Brain microvascular endothelial cell (primary cell): ENCODE measurements at regions not wholly inside any gene's neighbourhood (a gene's known extent, or its start where the extent isn't known, plus 50 kb on each side); places are given as distances from the start of the nearest gene placed in this dataset.

ENCODE experiments used
- DNase-seq: peaks from one replicate; pipeline ENCODE4 v3.0.0-alpha.2; 2020
- H3K27ac ChIP-seq: fragments of 250-450 bp; sonication (Bioruptor Pico); 2 replicates; pipeline ENCODE4 v1.5.1; 2020; ENCODE audit warnings: mild to moderate bottlenecking, moderate library complexity
- H3K27me3 ChIP-seq: fragments of 250-450 bp; sonication (Bioruptor Pico); replicated peaks from 2 replicates; pipeline ENCODE4 v1.5.1; 2020; ENCODE audit warnings: mild to moderate bottlenecking
- H3K36me3 ChIP-seq: fragments of 250-450 bp; sonication (Bioruptor Pico); replicated peaks from 2 replicates; pipeline ENCODE4 v1.5.1; 2020; ENCODE audit warnings: mild to moderate bottlenecking
- H3K4me3 ChIP-seq: 2 replicates; pipeline ENCODE4 v1.5.1; 2011; ENCODE audit warnings: low read depth, mild to moderate bottlenecking, control low read depth, low read length, moderate library complexity
- in situ Hi-C: cut with HindIII; loops from 2 replicates; pipeline ENCODE4 v1.10.0; 2017; ENCODE audit warnings: low sequenced_read_pairs, low pct_ligation_motif_present
- TF ChIP-seq, protein P1 (sequence below): IDR thresholded peaks from 2 replicates; pipeline ENCODE4 v1.5.1; 2011; ENCODE audit warnings: low read depth, mild to moderate bottlenecking, moderate library complexity, low read length, control low read depth, inconsistent platforms; ENCODE audit errors: missing control alignments

DNA sequence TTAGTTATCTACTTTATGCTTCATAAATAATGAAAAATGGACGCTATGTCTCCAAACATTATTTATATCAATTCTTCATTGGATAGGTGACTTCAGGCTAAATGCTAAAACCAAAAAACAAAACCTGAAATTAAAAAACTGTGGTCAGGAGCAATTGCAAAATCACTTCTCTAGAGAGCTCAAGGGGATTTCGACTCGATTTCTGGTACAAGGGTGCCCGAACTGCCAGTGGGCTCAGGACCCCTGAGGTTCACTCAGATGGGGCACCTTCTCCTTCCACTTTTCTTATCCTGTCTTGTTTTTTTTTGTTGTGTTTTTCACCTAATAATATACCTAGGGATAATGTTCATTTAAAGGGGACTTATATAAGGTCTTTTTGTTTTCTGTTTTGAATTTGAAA is 65.8 kb upstream of the CELF4 start:
- H3K27me3 ChIP-seq = no peaks in the 10 kb centered on the region
- no peak overlapping the region for H3K27ac ChIP-seq
- no peaks in the 10 kb centered on the region for H3K36me3 ChIP-seq
- no peak for DNase-seq
- in situ Hi-C loops = no loop called here
- H3K4me3 ChIP-seq = no peak overlapping the region
- TF ChIP-seq, protein P1, sequence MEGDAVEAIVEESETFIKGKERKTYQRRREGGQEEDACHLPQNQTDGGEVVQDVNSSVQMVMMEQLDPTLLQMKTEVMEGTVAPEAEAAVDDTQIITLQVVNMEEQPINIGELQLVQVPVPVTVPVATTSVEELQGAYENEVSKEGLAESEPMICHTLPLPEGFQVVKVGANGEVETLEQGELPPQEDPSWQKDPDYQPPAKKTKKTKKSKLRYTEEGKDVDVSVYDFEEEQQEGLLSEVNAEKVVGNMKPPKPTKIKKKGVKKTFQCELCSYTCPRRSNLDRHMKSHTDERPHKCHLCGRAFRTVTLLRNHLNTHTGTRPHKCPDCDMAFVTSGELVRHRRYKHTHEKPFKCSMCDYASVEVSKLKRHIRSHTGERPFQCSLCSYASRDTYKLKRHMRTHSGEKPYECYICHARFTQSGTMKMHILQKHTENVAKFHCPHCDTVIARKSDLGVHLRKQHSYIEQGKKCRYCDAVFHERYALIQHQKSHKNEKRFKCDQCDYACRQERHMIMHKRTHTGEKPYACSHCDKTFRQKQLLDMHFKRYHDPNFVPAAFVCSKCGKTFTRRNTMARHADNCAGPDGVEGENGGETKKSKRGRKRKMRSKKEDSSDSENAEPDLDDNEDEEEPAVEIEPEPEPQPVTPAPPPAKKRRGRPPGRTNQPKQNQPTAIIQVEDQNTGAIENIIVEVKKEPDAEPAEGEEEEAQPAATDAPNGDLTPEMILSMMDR = no peak

- TF ChIP-seq, protein P1 = no peak
- DNase-seq = no peak
- in situ Hi-C loops = no loop called here
Measured at GRCh38 chr18:37630334-37630733, 64.7 kb upstream of the CELF4 start.

DNA sequence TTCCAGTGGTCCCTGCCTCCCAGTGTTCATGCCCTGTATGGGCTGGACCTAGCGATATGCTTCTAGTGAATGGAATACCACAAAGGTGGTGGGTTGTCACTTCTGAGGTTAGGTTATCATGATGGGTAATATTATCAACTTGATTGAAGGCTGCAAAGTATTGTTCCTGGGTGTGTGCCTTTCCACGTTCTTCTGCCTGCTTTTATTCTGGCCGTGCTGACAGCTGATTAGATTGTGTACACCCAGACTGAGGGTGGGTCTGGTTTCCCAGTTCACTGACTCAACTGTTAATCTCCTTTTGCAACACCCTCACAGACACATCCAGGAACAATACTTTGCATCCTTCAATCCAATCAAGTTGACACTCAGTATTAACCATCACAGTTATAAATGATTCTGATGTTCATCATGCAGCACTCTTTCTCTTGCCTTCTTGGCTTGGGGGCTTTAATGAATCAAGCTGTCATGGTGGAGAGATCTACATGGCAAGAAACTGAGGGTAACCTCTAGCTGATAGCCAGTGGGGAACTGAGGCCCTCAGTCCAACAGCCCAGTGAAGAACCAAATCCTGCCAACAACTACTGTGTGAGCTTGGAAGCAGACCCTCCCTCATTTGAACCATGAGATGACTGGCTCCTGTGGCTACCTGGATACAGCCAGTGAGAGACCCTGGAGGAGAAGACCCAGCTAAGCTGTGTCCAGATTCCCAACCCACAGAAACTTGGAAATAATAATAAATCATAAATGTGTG is 63.0 kb upstream of the CELF4 start:
- no peaks in the 10 kb centered on the region for H3K36me3 ChIP-seq
- in situ Hi-C loops = no loop called here
- DNase-seq = no peak
- no peaks in the 10 kb centered on the region for H3K27me3 ChIP-seq
- no peak overlapping the region for H3K27ac ChIP-seq
- H3K4me3 ChIP-seq = no peak overlapping the region
- TF ChIP-seq, protein P1 = no peak

More at GRCh38 chr18:37630334-37630733, 64.7 kb upstream of the CELF4 start:
- Histone ChIP-seq H3K27ac (no peak overlapping the region), H3K36me3 (no peaks in the 10 kb centered on the region), H3K4me3 (no peak overlapping the region), H3K27me3 (no peaks in the 10 kb centered on the region)

GRCh38 chr18:37624318-37624717 is 58.7 kb upstream of the CELF4 start:
- Histone ChIP-seq H3K27ac (no peak overlapping the region), H3K36me3 (no peaks in the 10 kb centered on the region), H3K4me3 (no peak overlapping the region), H3K27me3 (no peaks in the 10 kb centered on the region)
- TF ChIP-seq, protein P1 = no peak
- no peak for DNase-seq
- in situ Hi-C loops = no loop called here

- Histone ChIP-seq H3K36me3 (no peaks in the 10 kb centered on the region), H3K4me3 (no peak overlapping the region), H3K27me3 (no peaks in the 10 kb centered on the region), H3K27ac (no peak overlapping the region)
- in situ Hi-C loops = no loop called here
- DNase-seq = no peak
- TF ChIP-seq, protein P1 = no peak
Measured at GRCh38 chr18:37619964-37620363, 54.4 kb upstream of the CELF4 start.

GRCh38 chr18:37617623-37618022 is 52.0 kb upstream of the CELF4 start:
- Histone ChIP-seq H3K27ac (no peak overlapping the region), H3K36me3 (no peaks in the 10 kb centered on the region), H3K27me3 (no peaks in the 10 kb centered on the region), H3K4me3 (no peak overlapping the region)
- TF ChIP-seq, protein P1 = no peak
- in situ Hi-C loops = no loop called here
- no peak for DNase-seq
